ENCODE measurements at regions not wholly inside any gene's neighbourhood (a gene's known extent, or its start where the extent isn't known, plus 50 kb on each side); places are given as distances from the start of the nearest gene placed in this dataset.

DNA sequence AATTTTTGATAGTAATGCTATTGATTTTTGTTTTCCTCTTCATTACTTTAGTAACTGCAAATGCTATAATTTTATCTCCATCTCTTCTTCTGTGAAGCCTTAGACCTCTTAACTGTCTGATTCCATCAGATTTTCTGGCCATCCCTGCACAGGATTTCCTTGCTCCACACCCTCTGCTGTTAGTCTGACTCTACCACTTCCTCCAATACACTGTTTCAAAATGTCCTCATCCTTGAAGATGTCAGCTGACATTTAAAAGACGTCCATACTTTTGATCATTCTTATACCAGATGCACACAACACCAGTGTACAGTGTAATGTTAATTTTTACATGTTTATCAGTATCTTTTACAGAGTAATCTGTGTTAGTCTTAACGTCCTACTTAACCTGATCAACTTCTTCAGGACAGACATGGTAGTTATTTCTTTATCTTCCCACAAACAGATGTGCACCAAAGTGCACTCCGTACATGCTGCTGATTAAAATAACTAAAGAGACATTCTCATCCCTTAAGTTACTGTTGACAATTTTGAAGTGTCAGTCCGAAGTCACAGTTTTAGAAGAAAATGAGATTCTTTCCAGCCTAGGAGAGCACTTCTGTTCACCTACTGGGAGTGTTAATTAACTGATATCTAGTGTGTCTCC is 102.4 kb upstream of the RASGRP1 start:
- TF ChIP-seq, protein P1, sequence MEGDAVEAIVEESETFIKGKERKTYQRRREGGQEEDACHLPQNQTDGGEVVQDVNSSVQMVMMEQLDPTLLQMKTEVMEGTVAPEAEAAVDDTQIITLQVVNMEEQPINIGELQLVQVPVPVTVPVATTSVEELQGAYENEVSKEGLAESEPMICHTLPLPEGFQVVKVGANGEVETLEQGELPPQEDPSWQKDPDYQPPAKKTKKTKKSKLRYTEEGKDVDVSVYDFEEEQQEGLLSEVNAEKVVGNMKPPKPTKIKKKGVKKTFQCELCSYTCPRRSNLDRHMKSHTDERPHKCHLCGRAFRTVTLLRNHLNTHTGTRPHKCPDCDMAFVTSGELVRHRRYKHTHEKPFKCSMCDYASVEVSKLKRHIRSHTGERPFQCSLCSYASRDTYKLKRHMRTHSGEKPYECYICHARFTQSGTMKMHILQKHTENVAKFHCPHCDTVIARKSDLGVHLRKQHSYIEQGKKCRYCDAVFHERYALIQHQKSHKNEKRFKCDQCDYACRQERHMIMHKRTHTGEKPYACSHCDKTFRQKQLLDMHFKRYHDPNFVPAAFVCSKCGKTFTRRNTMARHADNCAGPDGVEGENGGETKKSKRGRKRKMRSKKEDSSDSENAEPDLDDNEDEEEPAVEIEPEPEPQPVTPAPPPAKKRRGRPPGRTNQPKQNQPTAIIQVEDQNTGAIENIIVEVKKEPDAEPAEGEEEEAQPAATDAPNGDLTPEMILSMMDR (IDR thresholded peaks at IDR 0.05; ENCODE audit: poor library complexity, severe bottlenecking): no peak
- no peak for TF ChIP-seq EZH2 (IDR thresholded peaks at IDR 0.05; ENCODE audit: borderline replicate concordance, insufficient read depth, low read length, poor library complexity, severe bottlenecking)
